ENCODE measurements at regions not wholly inside any gene's neighbourhood (a gene's known extent, or its start where the extent isn't known, plus 50 kb on each side); places are given as distances from the start of the nearest gene placed in this dataset.

- TF ChIP-seq POLR2A (IDR thresholded peaks at IDR 0.05; ENCODE audit: low read depth): no peak
- TF ChIP-seq POLR2AphosphoS5 (IDR thresholded peaks at IDR 0.05): no peak
- no peak for TF ChIP-seq CTCF (IDR thresholded peaks at IDR 0.05)
- TF ChIP-seq EP300 (IDR thresholded peaks at IDR 0.05): no peak
These were observed 306.5 kb upstream of the RPS23 start for GRCh38 chr5:82584631-82585030.
